Hematopoietic multipotent progenitor cell treated with erythropoietin and hydrocortisone succinate and interleukin-3 and kit ligand, for 4 days (in vitro differentiated cells): ENCODE measurements at regions not wholly inside any gene's neighbourhood (a gene's known extent, or its start where the extent isn't known, plus 50 kb on each side); places are given as distances from the start of the nearest gene placed in this dataset.
"Not testable (repeated sequence)": the region's sequence is repeated elsewhere in the genome, so short reads cannot be mapped to it uniquely, and the experiment has no call there.

Experiments used
- DNase-seq: peaks from one replicate; pipeline ENCODE4 v3.0.0-alpha.2; 2015

GRCh38 chr15:96959501-96959900 is 629.0 kb downstream of the NR2F2 start:
- DNase-seq, result no peak

- no peak for DNase-seq
These were observed 630.4 kb downstream of the NR2F2 start for GRCh38 chr15:96960711-96961480.

- no peak for DNase-seq
These were observed 636.1 kb downstream of the NR2F2 start for GRCh38 chr15:96966554-96966953.

GRCh38 chr15:96969732-96970710 is 639.5 kb downstream of the NR2F2 start:
- DNase-seq, result no peak

- no peak for DNase-seq
These were observed 641.7 kb downstream of the NR2F2 start for GRCh38 chr15:96972201-96972600.

- DNase-seq, result no peak
These were observed 644.3 kb downstream of the NR2F2 start for GRCh38 chr15:96974761-96975160.

- no peak for DNase-seq
These were observed 647.4 kb downstream of the NR2F2 start for GRCh38 chr15:96977886-96978285.

- DNase-seq, result no peak
These were observed 648.5 kb downstream of the NR2F2 start for GRCh38 chr15:96978937-96979473.

- not testable (repeated sequence) for DNase-seq
These were observed 653.7 kb downstream of the NR2F2 start for GRCh38 chr15:96984121-96984671.

- DNase-seq, result no peak
These were observed 662.3 kb downstream of the NR2F2 start for GRCh38 chr15:96992817-96993216.

GRCh38 chr15:96997538-96997937 is 667.0 kb downstream of the NR2F2 start:
- no peak for DNase-seq

GRCh38 chr15:97009031-97009431 is 678.5 kb downstream of the NR2F2 start:
- DNase-seq, result no peak

GRCh38 chr15:97012986-97013385 is 682.5 kb downstream of the NR2F2 start:
- DNase-seq, result no peak

GRCh38 chr15:97013491-97013890 is 683.0 kb downstream of the NR2F2 start:
- DNase-seq, result no peak

- no peak for DNase-seq
These were observed 683.5 kb downstream of the NR2F2 start for GRCh38 chr15:97014001-97014400.

- DNase-seq, result no peak
These were observed 693.0 kb downstream of the NR2F2 start for GRCh38 chr15:97023488-97023844.

GRCh38 chr15:97026781-97027180 is 696.3 kb downstream of the NR2F2 start:
- no peak for DNase-seq

GRCh38 chr15:97027772-97028171 is 697.3 kb downstream of the NR2F2 start:
- DNase-seq, result no peak

GRCh38 chr15:97030251-97030650 is 699.8 kb downstream of the NR2F2 start:
- DNase-seq, result no peak

- DNase-seq, result no peak
These were observed 705.8 kb downstream of the NR2F2 start for GRCh38 chr15:97036301-97036700.

- DNase-seq, result no peak
These were observed 706.6 kb downstream of the NR2F2 start for GRCh38 chr15:97037080-97037479.

GRCh38 chr15:97045666-97046421 is 715.3 kb downstream of the NR2F2 start:
- DNase-seq, result no peak

GRCh38 chr15:97052513-97052912 is 722.0 kb downstream of the NR2F2 start:
- DNase-seq, result no peak
